GM23248 (cell line): ENCODE measurements at regions not wholly inside any gene's neighbourhood (a gene's known extent, or its start where the extent isn't known, plus 50 kb on each side); places are given as distances from the start of the nearest gene placed in this dataset.

Experiments used
- DNase-seq: peaks from one replicate; pipeline ENCODE4 v3.0.0-alpha.2; 2015
- H2AFZ ChIP-seq: fragments of 200-600 bp; sonication (generic); 2 replicates; pipeline ENCODE4 v1.6.1; 2016; ENCODE audit warnings: antibody characterized with exemption
- H3F3A ChIP-seq: fragments of 200-600 bp; sonication (generic); 2 replicates; pipeline ENCODE4 v1.6.1; 2016; ENCODE audit warnings: mild to moderate bottlenecking, antibody characterized with exemption, mixed run types; ENCODE audit not compliant: insufficient read depth
- H3K27ac ChIP-seq: fragments of 200-600 bp; sonication (generic); 2 replicates; pipeline ENCODE4 v1.5.1; 2016; ENCODE audit warnings: mild to moderate bottlenecking
- H3K27me3 ChIP-seq: fragments of 200-600 bp; sonication (generic); replicated peaks from 2 replicates; pipeline ENCODE4 v1.6.1; 2016; ENCODE audit warnings: mild to moderate bottlenecking; ENCODE audit not compliant: insufficient read depth
- H3K36me3 ChIP-seq: fragments of 200-600 bp; sonication (generic); 2 replicates; pipeline ENCODE4 v1.6.1; 2016; ENCODE audit warnings: low read depth, mild to moderate bottlenecking
- H3K4me1 ChIP-seq: fragments of 200-600 bp; sonication (generic); 2 replicates; pipeline ENCODE4 v1.6.1; 2016; ENCODE audit warnings: mild to moderate bottlenecking; ENCODE audit not compliant: insufficient read depth
- H3K4me2 ChIP-seq: fragments of 200-600 bp; sonication (generic); one replicate; pipeline ENCODE4 v1.6.1; 2016; ENCODE audit warnings: mild to moderate bottlenecking; ENCODE audit not compliant: unreplicated experiment
- H3K4me3 ChIP-seq: fragments of 200-600 bp; sonication (generic); 2 replicates; pipeline ENCODE4 v1.5.1; 2016; ENCODE audit warnings: mild to moderate bottlenecking
- H3K79me2 ChIP-seq: fragments of 200-600 bp; sonication (generic); 2 replicates; pipeline ENCODE4 v1.6.1; 2016; ENCODE audit warnings: mild to moderate bottlenecking; ENCODE audit not compliant: insufficient read depth
- H3K9ac ChIP-seq: fragments of 200-600 bp; sonication (generic); 2 replicates; pipeline ENCODE4 v1.6.1; 2016; ENCODE audit warnings: mild to moderate bottlenecking
- H3K9me2 ChIP-seq: fragments of 200-600 bp; sonication (generic); 2 replicates; pipeline ENCODE4 v1.6.1; 2016; ENCODE audit warnings: mixed run types, mild to moderate bottlenecking, moderate library complexity; ENCODE audit not compliant: insufficient read depth
- H3K9me3 ChIP-seq: fragments of 200-600 bp; sonication (generic); one replicate; pipeline ENCODE4 v1.6.1; 2017; ENCODE audit warnings: low read depth
- H4K20me1 ChIP-seq: fragments of 200-600 bp; sonication (generic); 2 replicates; pipeline ENCODE4 v1.6.0; 2016; ENCODE audit not compliant: insufficient read depth
- EZH2 ChIP-seq: fragments of 200-600 bp; sonication (generic); IDR thresholded peaks from 2 replicates; pipeline ENCODE4 v1.6.1; 2018; ENCODE audit warnings: antibody characterized with exemption, mild to moderate bottlenecking; ENCODE audit not compliant: insufficient read depth, poor library complexity, severe bottlenecking
- EZH2phosphoT487 ChIP-seq: fragments of 200-600 bp; sonication (generic); IDR thresholded peaks from 2 replicates; pipeline ENCODE4 v1.6.1; 2018; ENCODE audit warnings: antibody characterized with exemption, moderate library complexity, mild to moderate bottlenecking, low read depth; ENCODE audit not compliant: insufficient read depth
- WGBS, 2 experiments: methylation state at CpG; one replicate each; pipeline ENCODE4 v1.1.6; 2015 to 2017; ENCODE audit warnings: low lambda C conversion rate in 2 of 2, low coverage in 1 of 2; ENCODE audit errors: missing lambda C conversion rate in 2 of 2; 5-methylcytosine and 5-hydroxymethylcytosine counted together
- in situ Hi-C: fragments of 300-500 bp; cut with MboI; formaldehyde crosslinking; loops from 2 replicates; pipeline ENCODE4 v1.15.0; 2020

DNA sequence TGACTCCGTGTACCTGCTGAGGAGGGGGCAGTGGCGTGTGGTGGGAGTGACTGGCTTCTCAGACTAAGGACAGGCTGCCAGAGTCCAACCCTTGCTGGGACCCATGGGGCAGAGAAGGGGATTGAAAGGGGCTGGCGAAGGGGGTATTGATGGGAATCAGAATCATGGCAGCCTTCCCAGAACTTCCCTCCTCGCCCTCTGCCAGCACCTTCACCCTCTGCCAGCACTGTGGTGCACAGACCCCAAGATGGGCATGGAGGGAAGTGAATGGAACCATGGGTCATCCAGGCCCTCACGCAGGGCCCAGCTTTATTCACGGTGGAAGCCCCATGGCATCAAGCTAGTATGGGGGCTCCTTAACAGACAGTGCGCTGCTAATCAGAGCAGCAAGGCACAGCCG lies 76.8 kb downstream of the IRX5 start:
- H3K9me2 ChIP-seq = no peaks in the 10 kb centered on the region
- in situ Hi-C loops = no loop called here
- H3K79me2 ChIP-seq = no peaks in the 10 kb centered on the region
- no peak overlapping the region for H3K4me3 ChIP-seq
- H3K9me3 ChIP-seq = no peaks in the 10 kb centered on the region
- H3K36me3 ChIP-seq = no peaks in the 10 kb centered on the region
- no peak overlapping the region for H2AFZ ChIP-seq
- H3K27ac ChIP-seq = no peak overlapping the region
- H3K9ac ChIP-seq = no peak overlapping the region
- H3K4me2 ChIP-seq = no peak overlapping the region
- no peaks in the 10 kb centered on the region for H3K27me3 ChIP-seq
- no peak for DNase-seq
- H3F3A ChIP-seq = peaks cover 3% of the 10 kb centered on the region; the same call in 1 of the 2 replicates
- peaks cover under 1% of the 10 kb centered on the region; the same call in 1 of the 2 replicates for H3K4me1 ChIP-seq
- no peak for TF ChIP-seq EZH2
- TF ChIP-seq EZH2phosphoT487 = no peak
- H4K20me1 ChIP-seq = no peaks in the 10 kb centered on the region
- WGBS, 2 experiments = 75 to 76% methylated on average over 8 of the region's 8 CpGs

DNA sequence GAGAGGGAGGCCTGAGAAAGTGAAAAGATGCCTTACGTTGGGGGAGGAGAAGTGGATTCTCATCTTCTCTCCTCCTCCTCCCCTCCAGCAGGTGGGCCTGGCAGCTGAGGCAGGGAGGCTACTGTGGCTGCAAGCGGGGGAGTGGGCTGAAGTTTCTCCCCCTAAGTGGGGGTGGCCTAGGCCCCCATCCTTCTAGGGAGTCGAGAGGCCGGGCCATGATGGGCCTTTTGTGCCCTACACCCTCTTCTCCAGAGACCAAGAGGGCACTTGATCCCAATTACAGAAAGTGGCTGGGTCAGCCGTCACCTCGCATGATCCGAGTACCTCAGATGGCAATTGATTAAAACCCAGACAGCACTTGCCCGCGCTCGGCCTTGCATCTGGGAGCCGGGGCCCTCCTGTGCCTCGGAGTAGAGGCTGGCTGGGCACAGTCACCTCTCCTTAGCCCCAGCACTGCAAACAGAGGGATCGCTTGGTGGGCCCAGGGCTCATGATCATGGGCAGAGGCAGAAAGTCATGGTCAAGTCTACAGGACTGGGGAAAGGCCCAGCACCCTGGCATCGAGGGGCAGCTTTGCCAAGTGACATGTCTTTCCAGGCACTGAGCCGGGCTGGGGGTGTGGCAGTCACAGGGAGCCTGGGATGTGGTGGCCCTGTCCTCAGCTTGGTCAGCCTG lies 78.3 kb downstream of the IRX5 start:
- no peaks in the 10 kb centered on the region for H3K9me2 ChIP-seq
- TF ChIP-seq EZH2 (no peak), EZH2phosphoT487 (no peak)
- H3K9me3 ChIP-seq = no peaks in the 10 kb centered on the region
- no peak overlapping the region for H3K9ac ChIP-seq
- H3K4me3 ChIP-seq = no peak overlapping the region
- no peak overlapping the region for H3K4me2 ChIP-seq
- no peaks in the 10 kb centered on the region for H3K79me2 ChIP-seq
- H3K4me1 ChIP-seq = no peaks in the 10 kb centered on the region
- no peaks in the 10 kb centered on the region for H4K20me1 ChIP-seq
- no peaks in the 10 kb centered on the region for H3F3A ChIP-seq
- 74 to 82% methylated on average over 14 to 15 of the region's 15 CpGs for WGBS, 2 experiments
- no peak overlapping the region for H2AFZ ChIP-seq
- DNase-seq = no peak
- in situ Hi-C loops = no loop called here
- no peak overlapping the region for H3K27ac ChIP-seq
- no peaks in the 10 kb centered on the region for H3K27me3 ChIP-seq
- no peaks in the 10 kb centered on the region for H3K36me3 ChIP-seq

DNA sequence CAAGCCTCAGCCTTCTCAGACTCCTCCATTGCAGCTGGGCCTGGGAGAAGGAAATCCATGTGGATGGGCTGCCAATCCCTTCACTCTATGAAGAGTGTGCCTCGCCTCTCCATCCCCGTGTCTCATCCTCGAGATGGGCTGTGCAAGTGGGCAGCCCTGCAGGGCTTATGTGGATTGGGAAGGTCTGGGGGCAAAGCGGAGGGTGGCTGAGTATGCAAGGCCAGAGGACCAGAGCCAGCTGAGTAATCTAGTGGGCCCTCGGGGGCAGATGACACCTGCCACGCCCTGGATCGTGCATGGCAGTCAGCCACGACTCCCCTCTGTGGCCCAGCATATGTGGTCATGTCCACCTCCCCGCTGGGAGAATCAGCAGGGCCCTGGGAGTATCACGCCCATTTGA lies 78.9 kb downstream of the IRX5 start:
- H3K27ac ChIP-seq = no peak overlapping the region
- H3K4me2 ChIP-seq = no peak overlapping the region
- no peaks in the 10 kb centered on the region for H4K20me1 ChIP-seq
- H3K27me3 ChIP-seq = no peaks in the 10 kb centered on the region
- in situ Hi-C loops = no loop called here
- TF ChIP-seq EZH2 (no peak), EZH2phosphoT487 (no peak)
- H3K9me2 ChIP-seq = no peaks in the 10 kb centered on the region
- H3K9me3 ChIP-seq = no peaks in the 10 kb centered on the region
- H3K4me3 ChIP-seq = no peak overlapping the region
- no peak for DNase-seq
- WGBS, 2 experiments = 66 to 74% methylated on average over 10 of the region's 10 CpGs
- H3K4me1 ChIP-seq = no peaks in the 10 kb centered on the region
- no peaks in the 10 kb centered on the region for H3F3A ChIP-seq
- no peaks in the 10 kb centered on the region for H3K79me2 ChIP-seq
- H3K36me3 ChIP-seq = no peaks in the 10 kb centered on the region
- no peak overlapping the region for H3K9ac ChIP-seq
- H2AFZ ChIP-seq = no peak overlapping the region

- no peak for DNase-seq
- in situ Hi-C loops = no loop called here
- H3F3A ChIP-seq = no peaks in the 10 kb centered on the region
- TF ChIP-seq EZH2 (no peak), EZH2phosphoT487 (no peak)
- no peak overlapping the region for H3K4me3 ChIP-seq
- 15 to 16% methylated on average over 14 of the region's 14 CpGs for WGBS, 2 experiments
- H3K9ac ChIP-seq = no peak overlapping the region
- H3K36me3 ChIP-seq = no peaks in the 10 kb centered on the region
- no peaks in the 10 kb centered on the region for H4K20me1 ChIP-seq
- H2AFZ ChIP-seq = no peak overlapping the region
- H3K9me3 ChIP-seq = no peaks in the 10 kb centered on the region
- no peaks in the 10 kb centered on the region for H3K79me2 ChIP-seq
- no peak overlapping the region for H3K4me2 ChIP-seq
- no peaks in the 10 kb centered on the region for H3K4me1 ChIP-seq
- no peak overlapping the region for H3K27ac ChIP-seq
- no peaks in the 10 kb centered on the region for H3K27me3 ChIP-seq
- no peaks in the 10 kb centered on the region for H3K9me2 ChIP-seq
Measured at GRCh38 chr16:55010492-55011160, 80.0 kb downstream of the IRX5 start.
